NCI-H82 treated with DMSO at 0.1 percent for 48 hours (cell line): ENCODE measurements at regions not wholly inside any gene's neighbourhood (a gene's known extent, or its start where the extent isn't known, plus 50 kb on each side); places are given as distances from the start of the nearest gene placed in this dataset.
"Not testable (repeated sequence)": the region's sequence is repeated elsewhere in the genome, so short reads cannot be mapped to it uniquely, and the experiment has no call there.

Source experiments
- DNase-seq: peaks from one replicate; lab custom pipeline; 2025; ENCODE audit not compliant: unreplicated experiment; lab: John Stamatoyannopoulos, UW

GRCh38 chr6:872570-873125, 179.7 kb upstream of the EXOC2 start:
- DNase-seq: no peak

DNA sequence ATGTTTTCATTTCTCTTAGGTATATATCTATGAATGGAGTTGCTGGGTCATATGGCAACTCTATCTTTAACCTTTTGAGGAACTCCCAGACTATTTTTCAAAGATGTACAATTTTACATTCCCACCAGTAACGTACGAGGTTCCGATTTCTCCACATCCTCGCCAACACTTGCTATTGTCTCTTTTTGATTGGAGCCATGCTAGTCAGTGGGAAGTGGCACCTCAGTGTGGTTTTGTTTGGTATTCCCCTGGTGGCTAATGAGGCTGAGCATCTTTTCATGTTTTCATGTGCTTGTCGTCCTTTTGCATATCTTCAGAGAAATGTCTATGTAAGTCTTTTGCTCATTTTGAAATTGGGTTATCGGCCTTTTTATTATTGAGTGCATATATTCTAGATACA, 178.6 kb upstream of the EXOC2 start:
- DNase-seq: no peak

- DNase-seq: no peak
Observed at GRCh38 chr6:870096-870495, 177.2 kb upstream of the EXOC2 start.

GRCh38 chr6:868201-868600, 175.3 kb upstream of the EXOC2 start:
- DNase-seq: no peak

DNA sequence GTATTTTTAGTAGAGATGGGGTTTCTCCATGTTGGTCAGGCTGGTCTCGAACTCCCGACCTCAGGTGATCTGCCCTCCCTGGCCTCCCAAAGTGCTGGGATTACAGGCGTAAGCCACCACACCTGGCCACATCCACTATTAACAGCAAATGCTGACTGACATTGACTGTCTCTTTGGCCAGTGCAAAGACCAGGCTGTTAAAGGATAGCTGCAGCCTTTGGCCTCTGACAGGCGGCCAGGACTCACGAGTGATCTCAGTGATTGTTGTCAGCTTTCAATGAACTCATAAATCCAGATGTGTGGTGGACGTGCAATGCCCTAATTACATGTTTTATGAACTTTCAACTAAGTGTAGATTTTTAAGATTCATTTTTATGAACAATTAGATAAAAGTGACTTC, 174.4 kb upstream of the EXOC2 start:
- DNase-seq: no peak

GRCh38 chr6:866316-866715, 173.4 kb upstream of the EXOC2 start:
- DNase-seq: no peak

DNA sequence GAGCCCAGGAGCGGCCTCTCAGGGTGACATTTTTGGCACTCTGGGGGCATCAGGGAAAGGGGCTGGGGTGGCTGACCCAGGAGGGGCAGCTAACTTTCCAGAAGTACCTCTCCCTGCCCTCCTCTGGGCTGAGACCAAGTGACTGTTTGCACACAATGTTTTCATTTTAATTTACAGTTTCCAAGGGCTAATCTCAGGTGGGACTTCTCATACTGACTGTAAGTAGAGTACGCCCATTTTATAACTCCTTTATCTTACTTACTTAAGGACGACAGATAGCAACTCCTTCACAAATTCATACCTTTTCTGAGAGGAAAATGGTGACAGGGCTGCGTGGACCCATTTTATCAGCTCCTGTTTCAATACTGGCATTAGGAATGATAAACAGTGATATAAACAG, 172.9 kb upstream of the EXOC2 start:
- no peak for DNase-seq

- DNase-seq: no peak
Observed at GRCh38 chr6:863831-864230, 170.9 kb upstream of the EXOC2 start.

DNA sequence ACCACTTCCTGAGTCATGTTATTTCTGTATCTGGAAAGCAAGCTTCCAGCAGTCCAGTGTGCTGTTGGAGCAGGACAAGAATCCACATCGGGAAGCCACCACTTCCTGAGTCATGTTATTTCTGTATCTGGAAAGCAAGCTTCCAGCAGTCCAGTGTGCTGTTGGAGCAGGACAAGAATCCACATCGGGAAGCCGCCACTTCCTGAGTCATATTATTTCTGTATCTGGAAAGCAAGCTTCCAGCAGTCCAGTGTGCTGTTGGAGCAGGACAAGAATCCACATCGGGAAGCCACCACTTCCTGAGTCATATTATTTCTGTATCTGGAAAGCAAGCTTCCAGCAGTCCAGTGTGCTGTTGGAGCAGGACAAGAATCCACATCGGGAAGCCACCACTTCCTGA, 170.2 kb upstream of the EXOC2 start:
- DNase-seq: not testable (repeated sequence)

DNA sequence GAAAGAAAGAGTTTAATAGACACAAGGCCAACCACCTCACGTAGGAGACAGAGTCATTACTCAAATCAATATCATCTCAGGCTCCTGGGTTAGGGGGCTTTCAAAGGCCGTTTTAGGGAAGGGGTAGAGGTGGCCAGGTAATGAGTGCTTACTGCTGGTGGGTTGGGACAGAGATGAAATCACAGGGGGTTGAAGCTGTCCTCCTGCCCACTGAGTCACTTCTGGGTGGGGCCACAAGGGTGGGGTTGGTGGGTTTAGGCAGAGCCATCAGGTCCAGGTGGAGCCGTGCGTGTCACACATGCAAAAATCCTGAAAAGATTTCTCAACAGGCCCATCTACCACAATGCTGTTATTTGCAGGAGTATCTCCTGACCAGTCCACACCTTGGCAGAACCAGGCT, 167.0 kb upstream of the EXOC2 start:
- no peak for DNase-seq

DNA sequence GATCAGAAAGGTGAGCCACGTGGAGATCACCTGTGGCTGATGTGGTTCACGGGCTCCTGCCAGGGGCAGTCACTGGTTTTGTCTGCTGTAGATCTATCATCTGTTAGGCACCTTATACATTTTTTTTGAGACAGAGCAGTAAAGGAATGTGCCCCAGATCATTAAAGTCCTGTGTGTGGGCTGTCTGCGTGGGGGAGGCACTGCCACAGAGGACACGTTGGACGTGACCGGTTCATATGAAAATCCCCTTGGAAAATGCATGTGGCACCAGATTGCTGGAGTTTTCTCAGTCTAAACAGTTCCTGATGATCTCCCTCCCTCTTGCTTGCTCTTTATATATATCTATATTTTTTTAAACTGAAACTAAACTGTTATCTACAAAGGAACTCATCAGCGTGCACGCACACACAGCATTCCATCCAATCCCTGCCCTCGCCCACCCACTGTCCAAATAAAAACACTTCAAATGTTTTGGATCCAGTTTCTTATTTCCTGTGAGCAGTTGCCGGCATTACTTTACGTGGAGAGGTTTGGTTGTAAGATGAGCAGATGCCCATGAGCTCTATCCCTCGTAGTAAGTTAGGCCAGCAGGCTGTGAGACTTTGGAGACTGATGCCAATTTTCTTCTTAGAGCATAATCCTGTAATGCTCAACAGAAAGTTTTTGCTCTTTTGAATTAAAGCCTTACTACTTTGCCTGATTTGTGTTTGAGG, 161.6 kb upstream of the EXOC2 start:
- no peak for DNase-seq

DNA sequence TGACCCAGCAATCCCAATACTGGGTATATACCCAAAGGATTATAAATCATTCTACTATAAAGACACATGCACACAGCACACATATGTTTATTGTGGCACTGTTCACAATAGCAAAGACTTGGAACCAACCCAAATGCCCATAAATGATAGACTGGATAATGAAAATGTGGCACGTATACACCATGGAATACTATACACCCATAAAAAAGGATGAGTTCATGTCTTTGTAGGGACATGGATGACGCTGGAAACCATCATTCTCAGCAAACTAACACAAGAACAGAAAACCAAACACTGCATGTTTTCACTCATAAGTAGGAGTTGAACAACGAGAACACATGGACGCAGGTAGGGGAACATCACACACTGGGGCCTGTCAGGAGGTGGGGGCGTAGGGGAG, 159.3 kb upstream of the EXOC2 start:
- DNase-seq: not testable (repeated sequence)

DNA sequence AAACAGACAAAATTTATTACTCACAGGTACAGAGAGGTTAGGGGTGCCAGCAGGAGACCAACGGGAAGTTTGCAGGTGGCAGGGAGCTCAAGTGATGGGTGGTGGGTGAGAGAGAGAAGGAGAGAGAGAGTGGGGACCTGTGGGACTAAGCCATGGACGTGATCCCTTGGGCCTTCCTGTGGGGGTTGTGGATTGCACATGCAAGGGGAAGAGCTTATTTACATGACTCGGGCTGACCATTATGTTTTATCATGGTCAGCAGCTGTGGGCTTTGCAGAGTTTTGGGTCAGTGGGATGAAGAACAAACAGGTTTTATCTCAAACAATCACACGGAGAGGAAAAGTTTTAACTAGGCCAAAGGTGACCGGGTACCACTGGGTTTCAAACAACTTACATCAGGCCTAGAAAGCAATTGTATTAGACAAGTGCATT, 156.2 kb upstream of the EXOC2 start:
- DNase-seq: no peak

DNA sequence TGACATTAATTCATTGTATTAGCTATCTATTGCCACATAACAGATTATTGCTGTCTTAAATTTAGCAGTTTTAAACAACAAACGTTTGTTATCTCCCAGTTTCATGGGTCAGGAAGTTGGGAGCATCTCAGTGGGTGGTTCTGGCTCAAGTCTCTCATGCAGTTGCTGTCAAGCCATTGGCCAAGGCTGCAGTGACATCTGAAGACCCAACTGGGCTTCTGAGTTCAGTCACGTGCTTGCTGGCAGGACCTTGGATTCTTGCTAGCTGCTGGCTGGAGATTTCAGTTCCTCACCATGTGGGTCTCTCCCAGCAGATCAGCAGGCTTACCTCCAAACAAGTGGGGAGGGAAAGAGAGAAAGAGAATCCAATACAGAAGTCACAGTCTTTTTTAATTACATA, 152.6 kb upstream of the EXOC2 start:
- DNase-seq: no peak

GRCh38 chr6:845101-845500, 152.2 kb upstream of the EXOC2 start:
- DNase-seq: no peak

DNA sequence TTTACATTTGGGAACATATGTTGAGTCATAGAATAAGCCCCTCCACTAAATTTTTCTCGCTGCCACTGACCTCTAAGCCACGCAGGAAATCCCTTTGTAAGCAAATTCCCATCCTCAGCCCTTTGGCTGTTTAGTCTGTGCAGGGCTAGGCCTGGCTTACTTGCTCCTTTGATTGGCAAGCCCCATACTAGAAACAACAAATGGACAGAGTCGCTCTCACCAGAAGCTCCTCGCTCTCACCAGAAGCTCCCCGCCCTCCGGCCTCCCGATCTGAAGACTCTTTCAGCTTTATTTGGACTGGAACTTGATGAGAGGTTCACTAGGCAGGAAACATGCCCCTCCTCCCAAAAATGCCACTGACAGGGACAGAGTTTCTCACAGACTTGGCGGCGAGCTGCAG, 149.2 kb upstream of the EXOC2 start:
- DNase-seq: no peak

- DNase-seq: no peak
Observed at GRCh38 chr6:841569-841968, 148.6 kb upstream of the EXOC2 start.

DNA sequence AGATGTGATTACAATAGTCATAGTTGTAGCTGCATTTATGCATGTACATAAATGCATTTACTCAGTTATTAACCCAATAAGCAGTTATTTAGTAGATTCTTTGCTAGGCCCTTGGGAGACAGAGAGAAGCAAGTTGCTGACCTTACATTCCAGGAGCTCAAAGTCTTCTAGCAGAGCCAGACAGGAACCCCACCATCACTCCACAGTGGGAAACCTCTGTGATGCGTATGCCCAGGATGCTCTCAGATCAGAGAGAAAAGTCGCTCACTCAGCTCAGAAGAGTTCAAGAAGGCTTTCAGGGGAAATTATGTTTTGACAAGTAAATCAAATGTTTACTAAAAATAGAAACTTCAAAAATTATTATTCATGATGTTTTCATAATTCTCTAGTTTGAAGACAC, 146.3 kb upstream of the EXOC2 start:
- no peak for DNase-seq

- no peak for DNase-seq
Observed at GRCh38 chr6:837380-837779, 144.4 kb upstream of the EXOC2 start.

DNA sequence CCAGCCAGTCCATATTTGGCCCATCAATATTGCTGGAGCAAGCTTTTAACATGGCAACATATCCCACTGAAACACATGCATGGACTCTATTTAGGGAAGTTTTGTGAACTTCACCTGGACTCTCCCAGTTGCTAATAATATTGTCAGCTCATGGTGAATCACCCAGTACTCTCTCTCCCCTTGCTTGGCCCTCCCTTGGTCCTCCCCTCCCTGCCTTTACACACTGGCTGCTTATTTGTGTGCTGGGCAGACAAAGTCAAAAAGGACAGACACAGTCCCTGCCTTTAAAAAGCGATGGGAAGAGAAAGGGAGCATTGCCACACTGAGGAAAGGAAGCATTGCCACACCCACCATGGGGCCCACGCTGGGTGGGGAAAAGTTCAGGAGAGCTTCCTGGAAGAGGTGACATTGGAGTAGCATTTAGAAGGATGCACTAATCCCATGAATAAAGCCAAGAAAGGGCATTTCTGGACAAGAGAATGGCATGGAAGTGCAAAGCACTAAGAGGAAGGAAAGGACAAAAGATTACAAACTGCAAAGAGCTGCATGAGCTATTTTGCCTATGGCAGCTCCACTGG, 143.4 kb upstream of the EXOC2 start:
- DNase-seq: no peak

DNA sequence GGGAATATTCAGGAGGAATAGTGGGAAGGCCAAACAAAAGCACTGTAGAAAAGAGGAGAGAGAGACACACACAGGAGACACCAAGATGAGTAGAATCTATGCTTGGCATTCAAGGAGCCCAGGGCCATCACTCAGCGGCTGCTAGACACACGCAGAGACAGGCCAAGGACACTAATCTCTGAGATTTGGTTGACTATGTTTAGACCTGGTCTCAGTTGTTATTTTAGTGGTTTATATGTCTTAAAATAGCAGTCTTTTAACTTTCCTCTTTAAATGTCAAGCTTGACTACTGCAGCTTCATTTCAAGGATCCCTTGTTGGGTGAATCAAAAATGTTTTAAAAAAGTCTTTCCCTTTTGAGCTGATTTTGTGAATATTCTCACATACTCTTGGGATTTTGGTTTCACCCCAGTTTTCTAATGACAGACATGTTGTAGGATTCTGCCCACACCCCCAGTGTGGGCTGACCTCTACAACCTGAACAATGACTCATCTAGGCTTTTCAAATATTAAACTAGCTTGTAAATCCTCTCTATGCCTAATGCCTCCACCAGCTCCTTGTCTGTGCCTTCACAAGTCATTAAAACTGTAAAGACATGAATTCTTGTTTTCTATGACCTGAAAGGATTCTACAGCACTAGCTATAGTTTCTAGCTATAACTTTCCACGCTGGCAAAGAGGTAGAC, 142.7 kb upstream of the EXOC2 start:
- DNase-seq: no peak

GRCh38 chr6:834866-835265, 141.9 kb upstream of the EXOC2 start:
- DNase-seq: no peak
